ENCODE measurements at regions not wholly inside any gene's neighbourhood (a gene's known extent, or its start where the extent isn't known, plus 50 kb on each side); places are given as distances from the start of the nearest gene placed in this dataset.

- Mint-ChIP-seq H3K27me3 (ENCODE audit: insufficient read depth, low read depth, poor library complexity) (no peaks in the 10 kb centered on the region), H3K9me3 (peaks cover 9% of the 10 kb centered on the region), H3K36me3 (ENCODE audit: low read depth) (peaks cover 8% of the 10 kb centered on the region; the same call in 2 of the 3 replicates), H3K4me1 (no peaks in the 10 kb centered on the region), H3K27ac (no peak overlapping the region), H3K4me3 (no peak overlapping the region)
- Histone ChIP-seq H3K9me2 (ENCODE audit: insufficient read depth) (no peaks in the 10 kb centered on the region; the same call in 1 of the 2 replicates), H3F3A (replicated peaks; ENCODE audit: low read depth) (no peaks in the 10 kb centered on the region), H3K27me3 (ENCODE audit: insufficient read depth) (no peaks in the 10 kb centered on the region), H3K36me3 (ENCODE audit: insufficient read depth) (no peaks in the 10 kb centered on the region), H3K4me3 (no peak overlapping the region), H3K4me1 (ENCODE audit: insufficient read depth) (no peaks in the 10 kb centered on the region), H3K27ac (ENCODE audit: low read depth) (no peak overlapping the region), H3K4me2 (no peak overlapping the region), H2AFZ (no peak overlapping the region), H4K20me1 (replicated peaks; ENCODE audit: insufficient read depth) (no peaks in the 10 kb centered on the region), H3K79me2 (replicated peaks; ENCODE audit: insufficient read depth) (no peaks in the 10 kb centered on the region)
- TF ChIP-seq NANOG (IDR thresholded peaks at IDR 0.05; ENCODE audit: borderline replicate concordance): no peak
- TF ChIP-seq EZH2 (IDR thresholded peaks at IDR 0.05; ENCODE audit: low read depth, unreplicated experiment): no peak
- TF ChIP-seq STAT1 (IDR thresholded peaks at IDR 0.05; ENCODE audit: unreplicated experiment): no peak
- TF ChIP-seq CREB1 (CRISPR knock-in tag; IDR thresholded peaks at IDR 0.05; ENCODE audit: low read depth): no peak
- no peak for TF ChIP-seq ZNF114 (CRISPR knock-in tag; IDR thresholded peaks at IDR 0.05)
- no peak for TF ChIP-seq JUNB (IDR thresholded peaks at IDR 0.05; ENCODE audit: unreplicated experiment)
- TF ChIP-seq, protein P1, sequence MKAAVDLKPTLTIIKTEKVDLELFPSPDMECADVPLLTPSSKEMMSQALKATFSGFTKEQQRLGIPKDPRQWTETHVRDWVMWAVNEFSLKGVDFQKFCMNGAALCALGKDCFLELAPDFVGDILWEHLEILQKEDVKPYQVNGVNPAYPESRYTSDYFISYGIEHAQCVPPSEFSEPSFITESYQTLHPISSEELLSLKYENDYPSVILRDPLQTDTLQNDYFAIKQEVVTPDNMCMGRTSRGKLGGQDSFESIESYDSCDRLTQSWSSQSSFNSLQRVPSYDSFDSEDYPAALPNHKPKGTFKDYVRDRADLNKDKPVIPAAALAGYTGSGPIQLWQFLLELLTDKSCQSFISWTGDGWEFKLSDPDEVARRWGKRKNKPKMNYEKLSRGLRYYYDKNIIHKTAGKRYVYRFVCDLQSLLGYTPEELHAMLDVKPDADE (IDR thresholded peaks at IDR 0.05): no peak
- no peak for TF ChIP-seq EZH2phosphoT487 (IDR thresholded peaks at IDR 0.05; ENCODE audit: unreplicated experiment)
- TF ChIP-seq, protein P2, sequence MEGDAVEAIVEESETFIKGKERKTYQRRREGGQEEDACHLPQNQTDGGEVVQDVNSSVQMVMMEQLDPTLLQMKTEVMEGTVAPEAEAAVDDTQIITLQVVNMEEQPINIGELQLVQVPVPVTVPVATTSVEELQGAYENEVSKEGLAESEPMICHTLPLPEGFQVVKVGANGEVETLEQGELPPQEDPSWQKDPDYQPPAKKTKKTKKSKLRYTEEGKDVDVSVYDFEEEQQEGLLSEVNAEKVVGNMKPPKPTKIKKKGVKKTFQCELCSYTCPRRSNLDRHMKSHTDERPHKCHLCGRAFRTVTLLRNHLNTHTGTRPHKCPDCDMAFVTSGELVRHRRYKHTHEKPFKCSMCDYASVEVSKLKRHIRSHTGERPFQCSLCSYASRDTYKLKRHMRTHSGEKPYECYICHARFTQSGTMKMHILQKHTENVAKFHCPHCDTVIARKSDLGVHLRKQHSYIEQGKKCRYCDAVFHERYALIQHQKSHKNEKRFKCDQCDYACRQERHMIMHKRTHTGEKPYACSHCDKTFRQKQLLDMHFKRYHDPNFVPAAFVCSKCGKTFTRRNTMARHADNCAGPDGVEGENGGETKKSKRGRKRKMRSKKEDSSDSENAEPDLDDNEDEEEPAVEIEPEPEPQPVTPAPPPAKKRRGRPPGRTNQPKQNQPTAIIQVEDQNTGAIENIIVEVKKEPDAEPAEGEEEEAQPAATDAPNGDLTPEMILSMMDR (conservative IDR thresholded peaks at IDR 0.05; ENCODE audit: low read depth in 2 of 2): no peak
- no peak for TF ChIP-seq ZNF331 (CRISPR knock-in tag; IDR thresholded peaks at IDR 0.05; ENCODE audit: low read depth)
- TF ChIP-seq, protein P3, sequence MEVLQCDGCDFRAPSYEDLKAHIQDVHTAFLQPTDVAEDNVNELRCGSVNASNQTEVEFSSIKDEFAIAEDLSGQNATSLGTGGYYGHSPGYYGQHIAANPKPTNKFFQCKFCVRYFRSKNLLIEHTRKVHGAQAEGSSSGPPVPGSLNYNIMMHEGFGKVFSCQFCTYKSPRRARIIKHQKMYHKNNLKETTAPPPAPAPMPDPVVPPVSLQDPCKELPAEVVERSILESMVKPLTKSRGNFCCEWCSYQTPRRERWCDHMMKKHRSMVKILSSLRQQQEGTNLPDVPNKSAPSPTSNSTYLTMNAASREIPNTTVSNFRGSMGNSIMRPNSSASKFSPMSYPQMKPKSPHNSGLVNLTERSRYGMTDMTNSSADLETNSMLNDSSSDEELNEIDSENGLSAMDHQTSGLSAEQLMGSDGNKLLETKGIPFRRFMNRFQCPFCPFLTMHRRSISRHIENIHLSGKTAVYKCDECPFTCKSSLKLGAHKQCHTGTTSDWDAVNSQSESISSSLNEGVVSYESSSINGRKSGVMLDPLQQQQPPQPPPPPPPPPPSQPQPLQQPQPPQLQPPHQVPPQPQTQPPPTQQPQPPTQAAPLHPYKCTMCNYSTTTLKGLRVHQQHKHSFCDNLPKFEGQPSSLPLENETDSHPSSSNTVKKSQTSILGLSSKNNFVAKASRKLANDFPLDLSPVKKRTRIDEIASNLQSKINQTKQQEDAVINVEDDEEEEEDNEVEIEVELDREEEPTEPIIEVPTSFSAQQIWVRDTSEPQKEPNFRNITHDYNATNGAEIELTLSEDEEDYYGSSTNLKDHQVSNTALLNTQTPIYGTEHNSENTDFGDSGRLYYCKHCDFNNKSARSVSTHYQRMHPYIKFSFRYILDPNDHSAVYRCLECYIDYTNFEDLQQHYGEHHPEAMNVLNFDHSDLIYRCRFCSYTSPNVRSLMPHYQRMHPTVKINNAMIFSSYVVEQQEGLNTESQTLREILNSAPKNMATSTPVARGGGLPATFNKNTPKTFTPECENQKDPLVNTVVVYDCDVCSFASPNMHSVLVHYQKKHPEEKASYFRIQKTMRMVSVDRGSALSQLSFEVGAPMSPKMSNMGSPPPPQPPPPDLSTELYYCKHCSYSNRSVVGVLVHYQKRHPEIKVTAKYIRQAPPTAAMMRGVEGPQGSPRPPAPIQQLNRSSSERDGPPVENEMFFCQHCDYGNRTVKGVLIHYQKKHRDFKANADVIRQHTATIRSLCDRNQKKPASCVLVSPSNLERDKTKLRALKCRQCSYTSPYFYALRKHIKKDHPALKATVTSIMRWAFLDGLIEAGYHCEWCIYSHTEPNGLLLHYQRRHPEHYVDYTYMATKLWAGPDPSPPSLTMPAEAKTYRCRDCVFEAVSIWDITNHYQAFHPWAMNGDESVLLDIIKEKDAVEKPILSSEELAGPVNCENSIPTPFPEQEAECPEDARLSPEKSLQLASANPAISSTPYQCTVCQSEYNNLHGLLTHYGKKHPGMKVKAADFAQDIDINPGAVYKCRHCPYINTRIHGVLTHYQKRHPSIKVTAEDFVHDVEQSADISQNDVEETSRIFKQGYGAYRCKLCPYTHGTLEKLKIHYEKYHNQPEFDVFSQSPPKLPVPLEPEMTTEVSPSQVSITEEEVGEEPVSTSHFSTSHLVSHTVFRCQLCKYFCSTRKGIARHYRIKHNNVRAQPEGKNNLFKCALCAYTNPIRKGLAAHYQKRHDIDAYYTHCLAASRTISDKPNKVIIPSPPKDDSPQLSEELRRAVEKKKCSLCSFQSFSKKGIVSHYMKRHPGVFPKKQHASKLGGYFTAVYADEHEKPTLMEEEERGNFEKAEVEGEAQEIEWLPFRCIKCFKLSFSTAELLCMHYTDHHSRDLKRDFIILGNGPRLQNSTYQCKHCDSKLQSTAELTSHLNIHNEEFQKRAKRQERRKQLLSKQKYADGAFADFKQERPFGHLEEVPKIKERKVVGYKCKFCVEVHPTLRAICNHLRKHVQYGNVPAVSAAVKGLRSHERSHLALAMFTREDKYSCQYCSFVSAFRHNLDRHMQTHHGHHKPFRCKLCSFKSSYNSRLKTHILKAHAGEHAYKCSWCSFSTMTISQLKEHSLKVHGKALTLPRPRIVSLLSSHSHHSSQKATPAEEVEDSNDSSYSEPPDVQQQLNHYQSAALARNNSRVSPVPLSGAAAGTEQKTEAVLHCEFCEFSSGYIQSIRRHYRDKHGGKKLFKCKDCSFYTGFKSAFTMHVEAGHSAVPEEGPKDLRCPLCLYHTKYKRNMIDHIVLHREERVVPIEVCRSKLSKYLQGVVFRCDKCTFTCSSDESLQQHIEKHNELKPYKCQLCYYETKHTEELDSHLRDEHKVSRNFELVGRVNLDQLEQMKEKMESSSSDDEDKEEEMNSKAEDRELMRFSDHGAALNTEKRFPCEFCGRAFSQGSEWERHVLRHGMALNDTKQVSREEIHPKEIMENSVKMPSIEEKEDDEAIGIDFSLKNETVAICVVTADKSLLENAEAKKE (CRISPR knock-in tag; IDR thresholded peaks at IDR 0.05): no peak
- no peak for TF ChIP-seq POLR2AphosphoS5 (IDR thresholded peaks at IDR 0.05; ENCODE audit: low read depth)
- no peak for TF ChIP-seq REST (IDR thresholded peaks at IDR 0.05; ENCODE audit: unreplicated experiment)
- ATAC-seq: no peak
- no peak for DNase-seq (ENCODE audit: low spot score)
Measured at GRCh38 chr6:125604257-125604656, 145.2 kb upstream of the HEY2 start.

All from GM23338 (cell line).